ENCODE measurements at regions not wholly inside any gene's neighbourhood (a gene's known extent, or its start where the extent isn't known, plus 50 kb on each side); places are given as distances from the start of the nearest gene placed in this dataset.
"Not testable (repeated sequence)": the region's sequence is repeated elsewhere in the genome, so short reads cannot be mapped to it uniquely, and the experiment has no call there.

DNA sequence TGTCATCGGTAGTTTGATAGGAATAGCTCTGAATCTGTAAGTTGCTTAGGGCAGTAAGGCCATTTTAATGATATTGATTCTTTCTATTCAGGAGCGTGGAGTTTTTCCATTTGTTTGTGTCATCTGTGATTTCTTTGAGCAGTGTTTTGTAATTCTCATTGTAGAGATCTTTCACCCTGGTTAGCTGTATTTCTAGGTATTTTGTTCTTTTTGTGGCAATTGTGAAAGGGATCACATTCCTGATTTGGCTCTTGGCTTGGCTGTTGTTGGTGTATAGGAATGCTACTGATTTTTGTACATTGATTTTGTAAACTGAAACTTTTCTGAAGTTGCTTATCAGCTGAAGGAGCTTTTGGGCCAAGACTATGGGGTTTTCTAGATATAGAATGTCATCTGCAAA is 115.7 kb upstream of the NR3C1 start:
- DNase-seq, result not testable (repeated sequence)

DNA sequence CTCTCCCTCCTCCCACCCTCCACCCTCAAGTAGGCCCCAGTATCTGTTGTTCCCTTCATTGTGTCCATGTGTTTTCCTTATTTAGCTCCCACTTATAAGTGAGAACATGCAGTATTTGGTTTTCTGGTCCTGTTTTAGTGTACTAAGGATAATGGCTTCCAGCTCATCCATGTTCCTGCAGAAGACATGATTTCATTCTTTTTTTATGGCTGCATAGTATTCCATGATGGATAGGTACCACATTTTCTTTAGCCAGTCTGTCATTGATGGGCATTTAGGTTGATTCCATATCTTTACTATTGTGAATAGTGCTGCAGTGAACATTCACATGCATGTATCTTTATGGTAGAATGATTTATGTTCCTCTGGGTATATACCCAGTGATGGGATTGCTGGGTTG is 114.3 kb upstream of the NR3C1 start:
- not testable (repeated sequence) for DNase-seq

GRCh38 chr5:143516249-143516648 is 112.8 kb upstream of the NR3C1 start:
- no peak for DNase-seq

- DNase-seq, result no peak
Observed at GRCh38 chr5:143515829-143516228, 112.3 kb upstream of the NR3C1 start.

DNA sequence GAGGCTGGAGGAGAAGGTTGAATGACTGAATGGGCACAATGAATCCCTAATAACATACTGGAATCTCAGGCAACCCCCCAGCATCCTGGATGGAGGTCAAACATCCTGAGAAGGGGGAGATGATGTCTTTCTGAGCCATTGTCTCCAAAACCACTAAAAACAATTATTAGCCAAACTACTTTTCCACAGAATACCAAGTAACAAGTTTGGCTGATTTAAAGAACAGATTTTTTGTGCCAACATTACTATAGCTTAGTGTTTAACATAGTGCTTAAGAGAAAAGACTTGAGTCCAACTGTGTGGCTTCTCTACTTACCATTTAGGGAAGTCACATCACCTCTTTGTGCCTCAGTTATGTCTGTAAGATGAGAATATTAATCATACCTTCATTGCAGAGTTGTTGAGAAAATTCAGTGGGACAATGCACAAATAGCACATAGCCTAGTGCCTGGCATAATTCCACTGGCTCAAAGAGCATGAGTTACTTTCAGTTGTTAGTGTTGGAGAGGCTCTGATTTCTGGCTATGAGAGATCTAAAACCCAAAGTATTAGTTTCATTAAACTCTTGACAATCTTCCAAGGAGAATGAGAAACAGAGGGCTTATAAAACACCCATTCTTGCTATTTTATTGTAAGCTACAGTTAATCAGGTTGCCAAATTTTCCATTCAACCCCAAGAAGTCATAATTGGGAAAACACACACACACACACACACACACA is 111.3 kb upstream of the NR3C1 start:
- no peak for DNase-seq

DNA sequence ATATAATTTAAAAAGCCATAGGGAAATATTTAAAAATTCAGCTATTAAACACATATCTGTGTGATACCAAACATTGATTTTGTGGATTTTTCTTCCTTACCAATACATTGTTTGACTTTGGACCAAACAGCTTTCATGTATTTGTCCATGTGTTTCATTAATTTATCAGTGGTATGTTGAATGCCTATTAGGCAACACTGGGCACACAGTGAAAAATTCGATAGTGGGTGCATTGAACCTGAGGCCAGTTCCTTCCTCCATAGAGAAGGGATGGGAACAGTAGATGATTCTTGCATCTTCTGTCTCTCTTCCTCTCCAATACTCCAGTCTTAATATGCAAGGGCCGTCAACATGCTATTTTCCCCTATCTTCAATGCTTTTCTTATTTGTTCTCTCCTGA is 110.2 kb upstream of the NR3C1 start:
- DNase-seq, result no peak

DNA sequence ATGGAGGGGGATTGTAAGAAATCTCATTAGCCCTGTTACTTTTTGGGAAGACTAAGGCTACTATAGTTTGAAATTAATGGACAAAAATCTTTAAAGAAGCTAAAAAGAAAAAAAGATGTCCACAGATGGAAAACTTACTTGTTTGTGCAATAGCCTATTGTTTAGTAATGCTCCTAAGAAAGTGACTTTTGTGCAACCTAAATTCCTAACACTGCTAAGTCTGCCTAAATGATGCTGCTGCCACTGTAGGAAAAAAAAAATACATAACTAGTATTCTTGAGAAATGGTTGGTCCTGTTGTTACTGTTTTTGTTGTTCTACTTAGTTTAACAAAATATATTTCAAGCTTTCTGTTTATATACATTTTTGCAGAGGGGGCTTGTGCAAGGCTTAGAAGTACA is 108.2 kb upstream of the NR3C1 start:
- no peak for DNase-seq

DNA sequence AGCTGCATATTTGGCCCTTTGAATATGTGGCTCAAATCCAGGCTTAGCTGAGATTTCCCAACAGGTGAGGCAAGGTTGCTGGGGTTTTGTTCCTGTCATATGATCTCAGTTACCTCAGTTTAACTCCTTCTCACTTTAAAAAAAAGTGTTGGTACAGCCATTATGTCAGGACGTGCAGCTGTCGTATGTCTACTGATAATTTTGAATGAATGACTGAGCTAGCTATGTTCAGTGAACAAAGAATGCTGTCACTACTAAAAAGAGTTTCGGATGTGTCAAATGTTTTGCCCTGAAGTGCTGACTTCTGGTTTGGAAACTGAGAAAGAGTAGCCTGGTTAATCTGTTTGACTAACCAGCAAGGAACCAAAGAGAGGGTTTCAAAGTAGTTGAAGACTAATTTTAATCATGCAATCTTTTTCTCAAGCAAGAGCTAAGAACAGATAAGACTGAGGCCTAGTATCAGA is 106.3 kb upstream of the NR3C1 start:
- no peak for DNase-seq

- peak; percentile 35 for DNase-seq
Observed at GRCh38 chr5:143506836-143507552, 103.5 kb upstream of the NR3C1 start.

DNA sequence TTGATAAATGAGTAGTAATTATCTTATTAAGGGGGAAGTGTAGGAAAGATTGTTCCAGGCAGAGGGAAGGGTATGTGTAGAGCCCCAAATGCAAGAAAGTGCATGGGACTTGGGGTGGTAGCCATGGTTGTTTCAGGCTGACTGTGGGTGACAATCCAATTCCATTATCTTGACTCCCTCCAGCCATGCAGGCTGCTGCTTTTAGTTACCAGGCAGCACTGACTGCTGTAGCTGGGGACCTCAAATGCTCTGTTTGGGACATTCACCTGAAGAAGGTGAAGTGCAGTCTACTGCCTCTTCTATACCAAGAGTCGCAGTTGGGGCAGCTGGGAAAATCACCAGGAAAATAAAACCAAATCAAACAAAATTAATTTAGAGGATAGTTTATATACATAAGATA is 102.4 kb upstream of the NR3C1 start:
- no peak for DNase-seq

DNA sequence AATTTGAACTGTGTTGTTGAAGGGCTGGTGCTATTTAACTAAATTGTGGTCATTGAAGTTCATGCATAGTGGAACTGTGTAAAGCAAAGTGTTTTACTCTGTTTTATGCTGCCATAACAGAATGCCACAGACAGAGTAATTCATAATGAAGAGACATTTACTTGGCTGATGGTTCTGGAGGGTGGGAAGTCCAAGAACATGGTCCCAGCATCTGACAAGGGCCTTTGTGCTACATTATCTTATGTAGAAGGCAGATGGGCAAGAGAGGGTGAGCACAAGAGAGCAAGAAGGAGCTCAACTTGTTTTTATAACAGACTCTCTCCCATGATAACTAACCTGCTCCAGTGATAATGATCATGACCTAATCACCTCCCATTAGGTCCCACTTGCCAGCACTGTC is 101.9 kb upstream of the NR3C1 start:
- no peak for DNase-seq

GRCh38 chr5:143501310-143502044 is 98.0 kb upstream of the NR3C1 start:
- peak; percentile 65 for DNase-seq

DNA sequence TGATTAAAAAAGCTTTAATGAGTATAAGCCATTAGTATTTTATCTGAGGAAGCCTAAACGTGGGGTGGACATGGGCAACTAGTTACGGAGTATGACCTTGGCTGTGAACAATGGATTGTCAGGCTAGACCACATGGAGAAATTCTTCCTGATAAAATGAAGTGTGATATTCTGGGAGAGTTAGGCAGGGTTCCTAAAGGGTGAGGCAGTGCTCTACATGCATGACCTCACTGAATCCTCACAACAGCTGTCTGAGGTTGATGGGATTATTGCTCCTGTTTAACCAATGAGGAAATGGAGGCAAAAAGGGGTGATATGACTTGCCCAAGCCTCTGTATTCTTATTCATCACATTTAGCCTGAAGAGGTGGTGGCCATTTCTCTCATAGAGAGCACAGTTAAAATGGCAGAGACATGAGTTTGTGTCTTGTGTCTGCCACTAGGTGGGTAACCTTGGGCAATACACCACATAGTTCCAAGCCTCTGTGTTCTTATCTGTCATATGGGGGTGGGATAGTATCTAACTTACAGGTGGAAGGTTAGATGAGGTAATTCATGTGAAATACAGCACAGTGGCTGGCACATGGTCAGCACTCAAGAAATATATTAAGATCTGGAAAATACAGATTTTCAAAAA is 96.1 kb upstream of the NR3C1 start:
- DNase-seq, result no peak

- DNase-seq, result no peak
Observed at GRCh38 chr5:143498821-143499220, 95.3 kb upstream of the NR3C1 start.

GRCh38 chr5:143497749-143498148 is 94.3 kb upstream of the NR3C1 start:
- no peak for DNase-seq

- no peak for DNase-seq
Observed at GRCh38 chr5:143496943-143497342, 93.5 kb upstream of the NR3C1 start.

GRCh38 chr5:143495821-143496275 is 92.4 kb upstream of the NR3C1 start:
- DNase-seq, result peak; percentile 69

DNA sequence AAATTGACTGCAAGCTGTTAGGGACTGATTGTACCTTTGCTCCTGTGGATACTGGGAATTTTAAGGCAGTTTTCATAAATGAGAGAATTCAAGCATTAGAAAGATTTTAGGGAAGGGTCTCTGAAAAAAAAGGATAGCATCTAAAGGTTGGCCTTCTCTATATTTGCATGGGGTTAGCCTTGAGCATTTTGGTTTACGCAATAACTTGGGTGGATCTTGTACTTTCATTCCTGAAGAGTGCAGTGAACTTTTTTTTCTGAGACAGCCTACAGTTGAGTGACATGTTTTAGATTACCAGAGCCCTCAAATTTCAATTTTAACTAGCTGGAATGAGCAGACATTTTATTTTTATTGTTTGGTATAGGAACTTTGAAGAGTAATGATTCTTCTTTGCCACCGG is 91.6 kb upstream of the NR3C1 start:
- DNase-seq, result no peak

DNA sequence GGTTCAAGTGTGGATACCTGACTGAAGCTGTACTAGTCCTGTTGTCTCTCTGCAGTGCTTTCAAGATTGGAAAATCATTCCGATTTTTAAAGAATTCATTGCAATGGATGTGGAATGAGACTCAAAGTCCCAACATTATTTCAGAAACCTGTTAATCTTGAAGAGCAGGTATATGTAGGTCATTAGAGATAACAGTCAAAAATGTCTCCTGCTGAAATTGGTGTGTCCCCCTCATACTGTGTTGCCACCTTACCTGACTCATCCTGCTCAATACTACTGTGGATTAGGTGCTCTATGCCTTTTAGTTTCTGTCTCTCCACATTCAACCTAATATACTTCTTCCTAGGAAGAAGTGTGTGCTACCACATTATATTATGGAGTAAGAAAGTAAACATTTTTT is 91.1 kb upstream of the NR3C1 start:
- DNase-seq, result no peak

DNA sequence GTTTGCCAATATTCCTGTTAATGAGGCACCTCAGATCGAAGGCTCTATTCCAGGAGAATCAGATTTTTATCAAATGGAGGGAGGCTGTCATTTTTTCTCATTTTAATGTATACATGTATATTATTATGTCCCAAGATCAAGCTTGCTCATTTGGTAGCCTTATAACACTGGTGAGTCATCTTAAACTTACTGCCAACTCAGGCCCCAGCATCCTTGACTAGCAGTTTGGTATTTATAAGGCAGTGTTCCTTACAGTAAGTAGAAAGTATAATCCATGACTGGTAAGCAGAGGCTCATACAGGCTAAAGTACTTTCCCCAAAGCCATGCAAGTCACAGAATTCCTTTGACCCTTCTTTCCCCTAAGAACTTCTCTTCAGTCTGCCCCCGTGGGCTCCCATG is 90.7 kb upstream of the NR3C1 start:
- DNase-seq, result no peak

DNA sequence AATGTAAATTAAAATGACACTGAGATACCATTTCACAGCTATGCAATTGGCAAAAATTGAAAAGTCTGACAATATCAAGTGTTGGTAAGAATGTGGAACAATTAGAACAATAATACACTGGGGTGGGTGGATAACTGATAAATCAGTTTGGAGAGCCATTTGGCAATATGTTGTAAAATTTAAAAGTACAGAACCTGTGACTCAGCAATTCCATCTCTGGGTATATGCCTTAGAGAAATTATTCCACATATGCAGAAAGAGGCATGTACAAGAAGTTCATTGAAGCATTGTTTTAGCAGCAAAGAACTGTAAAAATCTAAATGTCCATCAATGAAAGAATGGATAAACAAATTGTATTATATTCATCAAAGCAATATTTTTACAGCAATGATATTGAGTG is 89.3 kb upstream of the NR3C1 start:
- DNase-seq, result no peak

DNA sequence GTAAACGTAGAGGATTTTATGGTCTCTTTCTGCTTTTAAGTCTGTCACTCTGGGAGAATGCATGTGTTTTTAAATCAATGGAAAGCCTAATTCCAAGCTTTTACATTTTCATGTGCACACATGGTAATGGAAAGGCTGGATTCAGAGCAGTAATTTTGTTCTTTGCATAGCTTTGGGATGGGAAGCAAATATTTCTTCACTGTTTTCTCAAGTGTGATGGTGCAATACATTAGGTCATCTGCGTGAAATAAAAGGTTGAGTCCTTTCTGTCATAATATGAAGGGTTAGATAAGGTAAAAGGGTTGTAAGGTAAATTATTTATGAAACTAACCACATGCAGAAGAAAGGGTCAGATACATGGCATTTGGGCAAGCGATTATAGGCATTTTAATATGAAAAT is 88.2 kb upstream of the NR3C1 start:
- DNase-seq, result no peak

DNA sequence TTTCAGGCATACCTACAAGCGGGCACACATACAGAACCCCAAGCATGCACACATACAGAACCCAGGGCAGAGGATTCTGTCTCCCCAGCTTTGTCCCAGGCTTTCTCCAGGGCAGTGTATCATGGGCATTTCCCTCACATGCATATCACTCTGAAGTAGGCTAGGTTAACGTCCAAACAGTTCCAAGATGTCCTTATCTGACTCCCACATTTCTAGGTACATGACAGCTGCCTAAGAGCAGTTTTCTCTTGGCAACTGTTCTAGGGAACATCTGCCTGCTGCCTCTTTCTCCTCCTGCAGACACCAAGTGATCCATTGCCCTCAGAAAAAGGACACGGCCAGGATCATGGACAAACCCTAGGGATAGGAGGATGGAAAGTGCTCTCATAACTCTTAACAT is 84.9 kb upstream of the NR3C1 start:
- peak; percentile 86 for DNase-seq
